ENCODE measurements at regions not wholly inside any gene's neighbourhood (a gene's known extent, or its start where the extent isn't known, plus 50 kb on each side); places are given as distances from the start of the nearest gene placed in this dataset.

GRCh38 chr6:137798261-137798660, 68.8 kb upstream of the TNFAIP3 start (continued):
- TF ChIP-seq SIN3A (conservative IDR thresholded peaks at IDR 0.05 in 1 of 2, IDR thresholded peaks at IDR 0.05 in 1 of 2; ENCODE audit: low read depth in 1 of 2, low read length in 2 of 2) (no peak), HDAC2 (IDR thresholded peaks at IDR 0.05; ENCODE audit: borderline replicate concordance in 1 of 2, low read depth in 2 of 2, low read length in 2 of 2) (no peak), CHD2 (IDR thresholded peaks at IDR 0.05; ENCODE audit: low read length) (no peak), HDAC6 (IDR thresholded peaks at IDR 0.05; ENCODE audit: low read depth, low read length) (no peak), TCF12 (IDR thresholded peaks at IDR 0.05; ENCODE audit: low read depth, low read length) (no peak), CHD7 (IDR thresholded peaks at IDR 0.05; ENCODE audit: insufficient replicate concordance, low read length) (no peak), KDM4A (IDR thresholded peaks at IDR 0.05; ENCODE audit: low read depth, low read length, severe bottlenecking) (no peak)

Data from H1 (cell line).